HL-60 (cell line): ENCODE measurements at regions not wholly inside any gene's neighbourhood (a gene's known extent, or its start where the extent isn't known, plus 50 kb on each side); places are given as distances from the start of the nearest gene placed in this dataset.

ENCODE experiments used
- DNase-seq, 2 experiments: peaks; one replicate each; pipeline ENCODE4 v3.0.0-alpha.2; 2010 to 2020; ENCODE audit warnings: low read depth in 1 of 2, low spot score in 1 of 2
- H3K27ac ChIP-seq: fragments of 250-450 bp; sonication (Bioruptor Pico); replicated peaks from 2 replicates; pipeline ENCODE4 v1.5.1; 2020; ENCODE audit warnings: mild to moderate bottlenecking, moderate library complexity
- H3K27me3 ChIP-seq: fragments of 250-450 bp; sonication (Bioruptor Pico); 2 replicates; pipeline ENCODE4 v1.5.1; 2021; ENCODE audit warnings: mild to moderate bottlenecking, moderate library complexity; ENCODE audit not compliant: insufficient read depth, poor library complexity, severe bottlenecking
- H3K4me3 ChIP-seq: replicated peaks from 2 replicates; pipeline ENCODE4 v1.5.1; 2011; ENCODE audit warnings: mild to moderate bottlenecking, control low read depth, low read length; ENCODE audit not compliant: insufficient read depth
- GABPA ChIP-seq: IDR thresholded peaks from 2 replicates; pipeline ENCODE4 v1.6.1; 2012; ENCODE audit warnings: low read depth
- POLR2AphosphoS5 ChIP-seq: IDR thresholded peaks from 2 replicates; pipeline ENCODE4 v1.6.1; 2012; ENCODE audit warnings: low read depth
- SPI1 ChIP-seq: IDR thresholded peaks from 2 replicates; pipeline ENCODE4 v1.6.1; 2012; ENCODE audit warnings: low read depth, mild to moderate bottlenecking, borderline replicate concordance
- TF ChIP-seq, protein P1 (sequence below): IDR thresholded peaks from 2 replicates; pipeline ENCODE4 v1.6.1; 2012; ENCODE audit warnings: low read depth; ENCODE audit not compliant: insufficient replicate concordance
- TF ChIP-seq, protein P2 (sequence below): IDR thresholded peaks from one replicate; pipeline ENCODE4 v1.5.1; 2011; ENCODE audit warnings: low read length, control low read depth, inconsistent platforms; ENCODE audit not compliant: insufficient read depth

DNA sequence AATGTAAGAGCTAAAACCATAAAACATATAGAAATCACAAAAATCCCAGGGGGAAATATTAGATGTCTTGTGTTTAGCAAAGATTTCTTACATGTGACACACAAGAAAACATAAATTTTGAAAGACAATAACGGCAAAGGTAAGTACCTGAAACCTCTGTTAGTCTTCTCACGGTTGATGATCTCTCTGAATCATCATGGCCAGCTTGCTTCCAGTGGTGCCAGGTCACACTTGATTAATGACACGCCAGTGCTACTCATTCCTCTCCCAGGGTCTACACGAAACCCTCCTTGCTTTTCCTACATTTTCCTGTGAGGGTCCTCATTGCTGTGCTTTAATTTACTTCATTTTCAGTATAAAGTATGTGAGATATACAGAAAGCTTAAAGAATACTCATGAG is 114.4 kb upstream of the PARP11 start:
- H3K27ac ChIP-seq: no peak overlapping the region
- no peaks in the 10 kb centered on the region for H3K27me3 ChIP-seq
- DNase-seq: no peak
- no peak overlapping the region for H3K4me3 ChIP-seq
- TF ChIP-seq, protein P1, sequence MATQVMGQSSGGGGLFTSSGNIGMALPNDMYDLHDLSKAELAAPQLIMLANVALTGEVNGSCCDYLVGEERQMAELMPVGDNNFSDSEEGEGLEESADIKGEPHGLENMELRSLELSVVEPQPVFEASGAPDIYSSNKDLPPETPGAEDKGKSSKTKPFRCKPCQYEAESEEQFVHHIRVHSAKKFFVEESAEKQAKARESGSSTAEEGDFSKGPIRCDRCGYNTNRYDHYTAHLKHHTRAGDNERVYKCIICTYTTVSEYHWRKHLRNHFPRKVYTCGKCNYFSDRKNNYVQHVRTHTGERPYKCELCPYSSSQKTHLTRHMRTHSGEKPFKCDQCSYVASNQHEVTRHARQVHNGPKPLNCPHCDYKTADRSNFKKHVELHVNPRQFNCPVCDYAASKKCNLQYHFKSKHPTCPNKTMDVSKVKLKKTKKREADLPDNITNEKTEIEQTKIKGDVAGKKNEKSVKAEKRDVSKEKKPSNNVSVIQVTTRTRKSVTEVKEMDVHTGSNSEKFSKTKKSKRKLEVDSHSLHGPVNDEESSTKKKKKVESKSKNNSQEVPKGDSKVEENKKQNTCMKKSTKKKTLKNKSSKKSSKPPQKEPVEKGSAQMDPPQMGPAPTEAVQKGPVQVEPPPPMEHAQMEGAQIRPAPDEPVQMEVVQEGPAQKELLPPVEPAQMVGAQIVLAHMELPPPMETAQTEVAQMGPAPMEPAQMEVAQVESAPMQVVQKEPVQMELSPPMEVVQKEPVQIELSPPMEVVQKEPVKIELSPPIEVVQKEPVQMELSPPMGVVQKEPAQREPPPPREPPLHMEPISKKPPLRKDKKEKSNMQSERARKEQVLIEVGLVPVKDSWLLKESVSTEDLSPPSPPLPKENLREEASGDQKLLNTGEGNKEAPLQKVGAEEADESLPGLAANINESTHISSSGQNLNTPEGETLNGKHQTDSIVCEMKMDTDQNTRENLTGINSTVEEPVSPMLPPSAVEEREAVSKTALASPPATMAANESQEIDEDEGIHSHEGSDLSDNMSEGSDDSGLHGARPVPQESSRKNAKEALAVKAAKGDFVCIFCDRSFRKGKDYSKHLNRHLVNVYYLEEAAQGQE: no peak
- TF ChIP-seq GABPA: no peak
- no peak for TF ChIP-seq SPI1
- no peak for TF ChIP-seq POLR2AphosphoS5
- TF ChIP-seq, protein P2, sequence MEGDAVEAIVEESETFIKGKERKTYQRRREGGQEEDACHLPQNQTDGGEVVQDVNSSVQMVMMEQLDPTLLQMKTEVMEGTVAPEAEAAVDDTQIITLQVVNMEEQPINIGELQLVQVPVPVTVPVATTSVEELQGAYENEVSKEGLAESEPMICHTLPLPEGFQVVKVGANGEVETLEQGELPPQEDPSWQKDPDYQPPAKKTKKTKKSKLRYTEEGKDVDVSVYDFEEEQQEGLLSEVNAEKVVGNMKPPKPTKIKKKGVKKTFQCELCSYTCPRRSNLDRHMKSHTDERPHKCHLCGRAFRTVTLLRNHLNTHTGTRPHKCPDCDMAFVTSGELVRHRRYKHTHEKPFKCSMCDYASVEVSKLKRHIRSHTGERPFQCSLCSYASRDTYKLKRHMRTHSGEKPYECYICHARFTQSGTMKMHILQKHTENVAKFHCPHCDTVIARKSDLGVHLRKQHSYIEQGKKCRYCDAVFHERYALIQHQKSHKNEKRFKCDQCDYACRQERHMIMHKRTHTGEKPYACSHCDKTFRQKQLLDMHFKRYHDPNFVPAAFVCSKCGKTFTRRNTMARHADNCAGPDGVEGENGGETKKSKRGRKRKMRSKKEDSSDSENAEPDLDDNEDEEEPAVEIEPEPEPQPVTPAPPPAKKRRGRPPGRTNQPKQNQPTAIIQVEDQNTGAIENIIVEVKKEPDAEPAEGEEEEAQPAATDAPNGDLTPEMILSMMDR: no peak

DNA sequence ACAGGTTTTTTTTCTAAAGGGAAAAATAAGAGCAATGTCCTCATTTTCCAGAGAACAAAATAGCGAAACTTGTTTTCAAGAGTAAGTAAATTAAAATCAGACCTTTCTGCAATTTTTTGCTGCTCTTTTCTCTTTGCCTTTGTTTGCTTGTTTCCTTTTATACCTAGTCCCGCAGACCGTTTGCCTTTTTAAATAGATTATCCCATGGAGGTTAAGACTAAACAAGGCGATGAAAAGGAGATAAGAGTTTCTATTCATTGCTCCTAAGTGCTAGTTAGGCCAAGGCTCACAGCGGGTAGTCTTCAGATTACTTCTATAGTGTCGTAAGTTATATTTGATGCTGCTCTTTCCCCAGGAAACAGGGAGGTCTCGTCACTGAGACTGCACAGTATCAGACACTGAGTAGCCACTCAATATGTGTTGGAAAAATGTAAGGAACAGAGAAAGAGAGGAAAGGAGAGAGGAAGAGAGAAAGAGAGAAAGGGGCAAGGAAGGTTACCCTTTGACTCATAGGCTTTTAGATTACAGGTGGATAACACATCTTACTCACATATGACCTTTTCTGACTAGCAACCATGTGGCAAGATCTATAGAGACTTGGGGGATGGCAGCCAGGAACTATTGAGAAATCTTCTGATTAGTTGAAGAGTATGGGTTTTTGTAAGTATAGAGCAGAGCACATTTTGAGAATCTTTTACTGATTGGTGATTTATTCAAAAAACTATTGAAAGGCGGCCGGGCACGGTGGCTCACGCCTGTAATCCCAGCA is 107.5 kb upstream of the PARP11 start:
- H3K4me3 ChIP-seq: no peak overlapping the region
- no peaks in the 10 kb centered on the region for H3K27me3 ChIP-seq
- TF ChIP-seq SPI1 (no peak), GABPA (no peak)
- TF ChIP-seq, protein P1: no peak
- TF ChIP-seq, protein P2: no peak

DNA sequence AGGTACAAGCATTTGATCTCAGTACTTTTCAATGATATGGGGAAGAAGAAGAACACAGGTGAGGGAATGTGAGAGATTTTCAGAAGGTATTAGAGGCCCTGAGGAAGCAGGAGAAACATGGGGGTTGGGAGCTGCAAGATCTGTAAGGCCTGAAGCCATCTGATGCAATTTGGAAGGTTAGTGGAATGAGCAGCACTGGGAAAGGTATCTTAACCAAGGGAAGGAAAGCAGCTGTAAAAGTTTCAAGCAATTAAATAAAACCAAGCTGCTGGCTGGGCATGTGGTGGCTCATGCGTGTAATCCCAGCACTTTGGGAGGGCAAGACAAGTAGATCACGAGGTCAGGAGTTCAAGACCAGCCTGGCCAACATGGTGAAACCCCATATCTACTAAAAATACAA is 104.4 kb upstream of the PARP11 start:
- Histone ChIP-seq H3K4me3 (no peak overlapping the region), H3K27ac (no peak overlapping the region), H3K27me3 (no peaks in the 10 kb centered on the region)
- no peak for DNase-seq
- TF ChIP-seq, protein P2: no peak
- TF ChIP-seq POLR2AphosphoS5 (no peak), GABPA (no peak), SPI1 (no peak)
- TF ChIP-seq, protein P1: no peak

More for the DNA sequence above, 107.5 kb upstream of the PARP11 start:
- H3K27ac ChIP-seq: no peak overlapping the region
- no peak for DNase-seq
